ENCODE measurements at regions not wholly inside any gene's neighbourhood (a gene's known extent, or its start where the extent isn't known, plus 50 kb on each side); places are given as distances from the start of the nearest gene placed in this dataset.

DNA sequence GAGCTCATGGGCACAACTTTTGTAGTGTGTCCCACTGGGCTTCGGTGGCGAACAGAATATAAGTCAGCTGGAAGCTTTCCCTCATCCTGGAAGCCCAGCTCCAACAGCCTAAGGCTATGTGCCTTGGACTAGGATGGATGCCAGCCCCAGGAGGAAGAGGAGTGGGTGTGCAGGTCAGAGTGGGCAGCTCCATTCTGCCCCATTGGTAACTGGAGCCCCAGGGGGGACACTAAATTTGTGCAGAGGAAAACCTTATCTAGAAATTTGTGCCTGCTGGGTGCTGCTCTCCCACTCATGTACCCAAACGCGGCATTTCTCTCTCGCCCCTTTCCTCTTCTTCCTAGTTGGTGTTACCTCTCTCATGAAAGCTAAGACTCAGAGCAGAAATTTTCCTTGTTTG, 253.9 kb upstream of the MAN1A1 start:
- no peak for TF ChIP-seq POLR2A (IDR thresholded peaks at IDR 0.05)
- TF ChIP-seq, protein P1, sequence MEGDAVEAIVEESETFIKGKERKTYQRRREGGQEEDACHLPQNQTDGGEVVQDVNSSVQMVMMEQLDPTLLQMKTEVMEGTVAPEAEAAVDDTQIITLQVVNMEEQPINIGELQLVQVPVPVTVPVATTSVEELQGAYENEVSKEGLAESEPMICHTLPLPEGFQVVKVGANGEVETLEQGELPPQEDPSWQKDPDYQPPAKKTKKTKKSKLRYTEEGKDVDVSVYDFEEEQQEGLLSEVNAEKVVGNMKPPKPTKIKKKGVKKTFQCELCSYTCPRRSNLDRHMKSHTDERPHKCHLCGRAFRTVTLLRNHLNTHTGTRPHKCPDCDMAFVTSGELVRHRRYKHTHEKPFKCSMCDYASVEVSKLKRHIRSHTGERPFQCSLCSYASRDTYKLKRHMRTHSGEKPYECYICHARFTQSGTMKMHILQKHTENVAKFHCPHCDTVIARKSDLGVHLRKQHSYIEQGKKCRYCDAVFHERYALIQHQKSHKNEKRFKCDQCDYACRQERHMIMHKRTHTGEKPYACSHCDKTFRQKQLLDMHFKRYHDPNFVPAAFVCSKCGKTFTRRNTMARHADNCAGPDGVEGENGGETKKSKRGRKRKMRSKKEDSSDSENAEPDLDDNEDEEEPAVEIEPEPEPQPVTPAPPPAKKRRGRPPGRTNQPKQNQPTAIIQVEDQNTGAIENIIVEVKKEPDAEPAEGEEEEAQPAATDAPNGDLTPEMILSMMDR (IDR thresholded peaks at IDR 0.05), result no peak

All from tibial nerve (tissue), 3 donors.